ENCODE measurements at regions not wholly inside any gene's neighbourhood (a gene's known extent, or its start where the extent isn't known, plus 50 kb on each side); places are given as distances from the start of the nearest gene placed in this dataset.

GRCh38 chr13:103403148-103403740 lies 337.0 kb upstream of the SLC10A2 start:
- peaks cover 4% of the 10 kb centered on the region for H3K4me1 ChIP-seq (ENCODE audit: insufficient read depth, poor library complexity, severe bottlenecking)
- H3K36me3 ChIP-seq (ENCODE audit: low read depth), result no peaks in the 10 kb centered on the region
- no peak overlapping the region for H3K27ac ChIP-seq (ENCODE audit: poor library complexity, severe bottlenecking)
- no peak for DNase-seq (ENCODE audit: low spot score)
- no peaks in the 10 kb centered on the region for H3K9me3 ChIP-seq (ENCODE audit: severe bottlenecking)
- H3K27me3 ChIP-seq (ENCODE audit: insufficient read depth, poor library complexity, severe bottlenecking), result no peaks in the 10 kb centered on the region
- no peak for TF ChIP-seq CTCF (IDR thresholded peaks at IDR 0.05; ENCODE audit: poor library complexity, severe bottlenecking)
- peak; percentile 75; the same call in 2 of the 3 replicates for ATAC-seq (ENCODE audit: low read depth)
- no peak overlapping the region for H3K4me3 ChIP-seq (ENCODE audit: severe bottlenecking)

- TF ChIP-seq CTCF (IDR thresholded peaks at IDR 0.05; ENCODE audit: poor library complexity, severe bottlenecking), result no peak
- no peaks in the 10 kb centered on the region for H3K36me3 ChIP-seq (ENCODE audit: low read depth)
- no peaks in the 10 kb centered on the region for H3K4me1 ChIP-seq (ENCODE audit: insufficient read depth, poor library complexity, severe bottlenecking)
- H3K9me3 ChIP-seq (ENCODE audit: severe bottlenecking), result no peaks in the 10 kb centered on the region
- ATAC-seq (ENCODE audit: low read depth) (no peak), DNase-seq (ENCODE audit: low spot score) (no peak)
- H3K27me3 ChIP-seq (ENCODE audit: insufficient read depth, poor library complexity, severe bottlenecking), result no peaks in the 10 kb centered on the region
- no peak overlapping the region for H3K4me3 ChIP-seq (ENCODE audit: severe bottlenecking)
- H3K27ac ChIP-seq (ENCODE audit: poor library complexity, severe bottlenecking), result no peak overlapping the region
Observed at GRCh38 chr13:103395139-103395538, 328.9 kb upstream of the SLC10A2 start.

- H3K9me3 ChIP-seq (ENCODE audit: severe bottlenecking), result no peaks in the 10 kb centered on the region
Observed at GRCh38 chr13:103394618-103395017, 328.4 kb upstream of the SLC10A2 start.

GRCh38 chr13:103391936-103392335 lies 325.7 kb upstream of the SLC10A2 start:
- H3K4me3 ChIP-seq (ENCODE audit: severe bottlenecking), result no peak overlapping the region
- DNase-seq (ENCODE audit: low spot score) (no peak), ATAC-seq (ENCODE audit: low read depth) (no peak)
- TF ChIP-seq CTCF (IDR thresholded peaks at IDR 0.05; ENCODE audit: poor library complexity, severe bottlenecking), result no peak
- no peaks in the 10 kb centered on the region for H3K4me1 ChIP-seq (ENCODE audit: insufficient read depth, poor library complexity, severe bottlenecking)
- no peaks in the 10 kb centered on the region for H3K36me3 ChIP-seq (ENCODE audit: low read depth)
- H3K9me3 ChIP-seq (ENCODE audit: severe bottlenecking), result no peaks in the 10 kb centered on the region
- no peaks in the 10 kb centered on the region for H3K27me3 ChIP-seq (ENCODE audit: insufficient read depth, poor library complexity, severe bottlenecking)
- H3K27ac ChIP-seq (ENCODE audit: poor library complexity, severe bottlenecking), result no peak overlapping the region

More at GRCh38 chr13:103394618-103395017, 328.4 kb upstream of the SLC10A2 start:
- Histone ChIP-seq H3K27ac (ENCODE audit: poor library complexity, severe bottlenecking) (no peak overlapping the region), H3K4me1 (ENCODE audit: insufficient read depth, poor library complexity, severe bottlenecking) (no peaks in the 10 kb centered on the region), H3K4me3 (ENCODE audit: severe bottlenecking) (no peak overlapping the region), H3K36me3 (ENCODE audit: low read depth) (no peaks in the 10 kb centered on the region), H3K27me3 (ENCODE audit: insufficient read depth, poor library complexity, severe bottlenecking) (no peaks in the 10 kb centered on the region)
- ATAC-seq (ENCODE audit: low read depth), result no peak
- DNase-seq (ENCODE audit: low spot score), result no peak
- TF ChIP-seq CTCF (IDR thresholded peaks at IDR 0.05; ENCODE audit: poor library complexity, severe bottlenecking), result no peak

- Histone ChIP-seq H3K4me3 (ENCODE audit: severe bottlenecking) (no peak overlapping the region), H3K27me3 (ENCODE audit: insufficient read depth, poor library complexity, severe bottlenecking) (no peaks in the 10 kb centered on the region), H3K27ac (ENCODE audit: poor library complexity, severe bottlenecking) (no peak overlapping the region), H3K9me3 (ENCODE audit: severe bottlenecking) (no peaks in the 10 kb centered on the region), H3K36me3 (ENCODE audit: low read depth) (no peaks in the 10 kb centered on the region), H3K4me1 (ENCODE audit: insufficient read depth, poor library complexity, severe bottlenecking) (no peaks in the 10 kb centered on the region)
- DNase-seq (ENCODE audit: low spot score), result no peak
- no peak for TF ChIP-seq CTCF (IDR thresholded peaks at IDR 0.05; ENCODE audit: poor library complexity, severe bottlenecking)
- ATAC-seq (ENCODE audit: low read depth), result no peak
Observed at GRCh38 chr13:103388839-103389238, 322.6 kb upstream of the SLC10A2 start.

Measured in RWPE2 (cell line).